ENCODE measurements at regions not wholly inside any gene's neighbourhood (a gene's known extent, or its start where the extent isn't known, plus 50 kb on each side); places are given as distances from the start of the nearest gene placed in this dataset.
"Not testable (repeated sequence)": the region's sequence is repeated elsewhere in the genome, so short reads cannot be mapped to it uniquely, and the experiment has no call there.

DNA sequence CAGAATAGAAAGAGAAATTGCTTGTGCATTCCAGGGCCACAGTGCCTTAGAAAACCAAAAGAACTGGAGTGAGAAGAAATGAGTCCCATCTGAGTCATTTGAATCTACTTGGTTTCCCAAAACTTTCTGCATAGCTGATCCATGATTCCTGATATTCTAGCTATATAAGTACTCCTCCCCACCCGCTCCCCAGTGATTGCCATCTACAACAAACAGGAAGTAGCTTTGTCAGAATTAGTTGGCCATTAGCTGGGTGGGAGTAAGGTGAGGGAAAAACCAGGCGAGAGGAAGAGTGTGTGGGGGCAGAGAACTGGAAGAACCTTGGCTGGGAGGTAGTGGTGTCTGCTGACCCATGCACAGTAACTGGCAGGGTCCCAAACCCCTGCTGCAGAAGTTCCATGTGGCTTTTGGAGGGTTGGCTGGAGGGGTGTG lies 122.1 kb downstream of the ACAA2 start:
- DNase-seq: no peak
- H3K9me3 ChIP-seq: peaks cover 0 to 7% (median 0%) of the 10 kb centered on the region in 11 donors

DNA sequence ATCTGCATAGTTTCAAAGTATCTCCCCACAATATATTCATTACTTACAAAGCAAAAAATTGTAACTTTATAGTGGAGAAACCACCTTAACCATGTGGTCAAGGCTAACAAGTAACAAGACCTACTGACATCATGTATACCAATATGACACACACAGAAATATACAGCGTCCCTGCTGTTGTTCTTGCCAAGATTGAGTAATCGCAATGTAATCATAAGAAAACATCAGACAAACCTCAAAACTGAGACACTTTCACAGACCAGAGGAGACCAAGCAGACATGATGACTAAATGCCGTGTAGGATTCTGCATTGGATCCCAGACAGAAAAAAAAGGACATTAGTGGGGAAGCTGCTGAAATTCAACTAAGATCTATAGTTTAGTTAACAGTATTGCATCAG lies 123.0 kb downstream of the ACAA2 start:
- intact Hi-C loops (cut with DNase I): no loop called here
- 64 to 77% methylated on average over 3 of the region's 3 CpGs for WGBS, 2 donors
- ATAC-seq: no peak
- TF ChIP-seq, protein P1, sequence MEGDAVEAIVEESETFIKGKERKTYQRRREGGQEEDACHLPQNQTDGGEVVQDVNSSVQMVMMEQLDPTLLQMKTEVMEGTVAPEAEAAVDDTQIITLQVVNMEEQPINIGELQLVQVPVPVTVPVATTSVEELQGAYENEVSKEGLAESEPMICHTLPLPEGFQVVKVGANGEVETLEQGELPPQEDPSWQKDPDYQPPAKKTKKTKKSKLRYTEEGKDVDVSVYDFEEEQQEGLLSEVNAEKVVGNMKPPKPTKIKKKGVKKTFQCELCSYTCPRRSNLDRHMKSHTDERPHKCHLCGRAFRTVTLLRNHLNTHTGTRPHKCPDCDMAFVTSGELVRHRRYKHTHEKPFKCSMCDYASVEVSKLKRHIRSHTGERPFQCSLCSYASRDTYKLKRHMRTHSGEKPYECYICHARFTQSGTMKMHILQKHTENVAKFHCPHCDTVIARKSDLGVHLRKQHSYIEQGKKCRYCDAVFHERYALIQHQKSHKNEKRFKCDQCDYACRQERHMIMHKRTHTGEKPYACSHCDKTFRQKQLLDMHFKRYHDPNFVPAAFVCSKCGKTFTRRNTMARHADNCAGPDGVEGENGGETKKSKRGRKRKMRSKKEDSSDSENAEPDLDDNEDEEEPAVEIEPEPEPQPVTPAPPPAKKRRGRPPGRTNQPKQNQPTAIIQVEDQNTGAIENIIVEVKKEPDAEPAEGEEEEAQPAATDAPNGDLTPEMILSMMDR (IDR thresholded peaks at IDR 0.05): no peak
- Histone ChIP-seq H3K9me3 (peaks cover 0 to 7% (median 0%) of the 10 kb centered on the region in 11 donors), H3K36me3 (no peaks in the 10 kb centered on the region), H3K4me3 (no peak overlapping the region), H3K27ac (peak overlapping the region in 1 of 10 donors; percentile 68), H3K4me1 (peaks cover 0 to 26% (median 8%) of the 10 kb centered on the region in 9 donors), H3K27me3 (peaks cover 0 to 3% (median 0%) of the 10 kb centered on the region in 7 donors)
- DNase-seq: no peak

More for the DNA sequence above, 122.1 kb downstream of the ACAA2 start:
- Histone ChIP-seq H3K36me3 (no peaks in the 10 kb centered on the region), H3K4me3 (no peak overlapping the region), H3K27ac (peak overlapping the region in 1 of 10 donors; percentile 70), H3K27me3 (peaks cover 0 to 3% (median 0%) of the 10 kb centered on the region in 7 donors), H3K4me1 (peaks cover 0 to 25% (median 4%) of the 10 kb centered on the region in 9 donors)
- WGBS, 2 donors: 57 to 58% methylated on average over 2 of the region's 2 CpGs
- intact Hi-C loops (cut with DNase I): no loop called here
- peak in 3 of 8 donors; percentile 13 to 47 (median 41) for ATAC-seq
- TF ChIP-seq, protein P1 (IDR thresholded peaks at IDR 0.05): no peak

GRCh38 chr18:49685231-49685942 lies 123.5 kb downstream of the LIPG start:
- ATAC-seq (peak in 3 of 8 donors; percentile 44 to 64 (median 54)), DNase-seq (no peak)
- Histone ChIP-seq H3K9me3 (no peaks in the 10 kb centered on the region), H3K4me3 (no peak overlapping the region), H3K4me1 (peaks cover 0 to 11% (median 2%) of the 10 kb centered on the region in 9 donors), H3K27me3 (peaks cover 0 to 4% (median 0%) of the 10 kb centered on the region in 7 donors), H3K27ac (no peak overlapping the region), H3K36me3 (no peaks in the 10 kb centered on the region)
- intact Hi-C loops (cut with DNase I): no loop called here
- TF ChIP-seq, protein P1 (IDR thresholded peaks at IDR 0.05): no peak
- WGBS, 2 donors: 57 to 64% methylated on average over 6 of the region's 6 CpGs

- peak overlapping the region in 1 of 10 donors; percentile 44 for H3K27ac ChIP-seq
- H3K9me3 ChIP-seq; H3K4me3 ChIP-seq; DNase-seq; H3K36me3 ChIP-seq; H3K4me1 ChIP-seq; intact Hi-C loops (cut with DNase I); H3K27me3 ChIP-seq: not testable (repeated sequence)
- 95% methylated on average over 3 of the region's 3 CpGs for WGBS, 2 donors
- ATAC-seq: peak in 1 of 8 donors; percentile 14
Measured at GRCh38 chr18:49682803-49683190, 120.9 kb downstream of the LIPG start.
